BJ (cell line): ENCODE measurements at regions not wholly inside any gene's neighbourhood (a gene's known extent, or its start where the extent isn't known, plus 50 kb on each side); places are given as distances from the start of the nearest gene placed in this dataset.
"Not testable (repeated sequence)": the region's sequence is repeated elsewhere in the genome, so short reads cannot be mapped to it uniquely, and the experiment has no call there.

Source experiments
- CTCF ChIA-PET: fragments of 350-600 bp; formaldehyde crosslinking; extraction: SDS; loops from one replicate; lab custom pipeline; 2021; ENCODE audit warnings: antibody characterized with exemption, inconsistent platforms; lab: Yijun Ruan, JAX
- POLR2A ChIA-PET: fragments of 300-600 bp; sonication (Branson Sonifier 250); formaldehyde crosslinking; extraction: SDS; loops from one replicate; lab custom pipeline; 2021; ENCODE audit warnings: antibody characterized with exemption; lab: Charles Lee
- DNase-seq: peaks from one replicate; pipeline ENCODE4 v3.0.0-alpha.2; 2011; ENCODE audit warnings: low read depth
- H3K27me3 ChIP-seq: 2 replicates; pipeline ENCODE4 v1.6.0; 2011; ENCODE audit warnings: low read length; ENCODE audit not compliant: control insufficient read depth, insufficient read depth
- H3K36me3 ChIP-seq: 2 replicates; pipeline ENCODE4 v1.5.1; 2011; ENCODE audit warnings: low read length; ENCODE audit not compliant: control insufficient read depth, insufficient read depth
- H3K4me3 ChIP-seq: 2 replicates; pipeline ENCODE4 v1.5.1; 2011; ENCODE audit warnings: low read depth, mild to moderate bottlenecking, control low read depth, low read length
- TF ChIP-seq, protein P1 (sequence below): IDR thresholded peaks from 2 replicates; pipeline ENCODE4 v1.5.1; 2011; ENCODE audit warnings: low read depth, mild to moderate bottlenecking, control low read depth, inconsistent platforms, low read length, moderate library complexity; ENCODE audit not compliant: insufficient read depth

- DNase-seq = no peak
- POLR2A ChIA-PET = no interaction called here
- Histone ChIP-seq H3K4me3 (no peak overlapping the region), H3K27me3 (no peaks in the 10 kb centered on the region), H3K36me3 (no peaks in the 10 kb centered on the region)
- TF ChIP-seq, protein P1, sequence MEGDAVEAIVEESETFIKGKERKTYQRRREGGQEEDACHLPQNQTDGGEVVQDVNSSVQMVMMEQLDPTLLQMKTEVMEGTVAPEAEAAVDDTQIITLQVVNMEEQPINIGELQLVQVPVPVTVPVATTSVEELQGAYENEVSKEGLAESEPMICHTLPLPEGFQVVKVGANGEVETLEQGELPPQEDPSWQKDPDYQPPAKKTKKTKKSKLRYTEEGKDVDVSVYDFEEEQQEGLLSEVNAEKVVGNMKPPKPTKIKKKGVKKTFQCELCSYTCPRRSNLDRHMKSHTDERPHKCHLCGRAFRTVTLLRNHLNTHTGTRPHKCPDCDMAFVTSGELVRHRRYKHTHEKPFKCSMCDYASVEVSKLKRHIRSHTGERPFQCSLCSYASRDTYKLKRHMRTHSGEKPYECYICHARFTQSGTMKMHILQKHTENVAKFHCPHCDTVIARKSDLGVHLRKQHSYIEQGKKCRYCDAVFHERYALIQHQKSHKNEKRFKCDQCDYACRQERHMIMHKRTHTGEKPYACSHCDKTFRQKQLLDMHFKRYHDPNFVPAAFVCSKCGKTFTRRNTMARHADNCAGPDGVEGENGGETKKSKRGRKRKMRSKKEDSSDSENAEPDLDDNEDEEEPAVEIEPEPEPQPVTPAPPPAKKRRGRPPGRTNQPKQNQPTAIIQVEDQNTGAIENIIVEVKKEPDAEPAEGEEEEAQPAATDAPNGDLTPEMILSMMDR = no peak
- CTCF ChIA-PET = no interaction called here
Observed at GRCh38 chr3:4083225-4084015, 219.7 kb upstream of the SETMAR start.

GRCh38 chr3:4084271-4084670, 218.9 kb upstream of the SETMAR start:
- H3K27me3 ChIP-seq = no peaks in the 10 kb centered on the region
- TF ChIP-seq, protein P1 = no peak
- ChIA-PET POLR2A (no interaction called here), CTCF (no interaction called here)
- no peak for DNase-seq
- no peaks in the 10 kb centered on the region for H3K36me3 ChIP-seq
- H3K4me3 ChIP-seq = no peak overlapping the region

DNA sequence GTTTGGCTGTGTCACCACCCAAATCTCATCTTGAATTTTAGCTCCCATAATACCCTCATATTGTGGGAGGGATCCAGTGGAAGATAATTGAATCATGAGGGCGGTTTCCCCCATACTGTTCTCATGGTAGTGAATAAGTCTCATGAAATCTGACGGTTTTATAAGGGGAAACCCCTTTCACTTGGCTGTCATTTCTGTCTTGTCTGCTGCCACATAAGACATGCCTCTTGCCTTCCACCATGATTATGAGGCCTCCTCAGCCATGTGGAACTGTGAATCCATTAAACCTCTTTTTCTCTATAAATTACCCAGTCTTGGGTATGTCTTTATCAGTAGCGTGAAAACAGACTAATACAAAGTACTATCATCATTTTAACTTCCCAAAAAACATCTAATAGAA, 216.5 kb upstream of the SETMAR start:
- DNase-seq = not testable (repeated sequence)

DNA sequence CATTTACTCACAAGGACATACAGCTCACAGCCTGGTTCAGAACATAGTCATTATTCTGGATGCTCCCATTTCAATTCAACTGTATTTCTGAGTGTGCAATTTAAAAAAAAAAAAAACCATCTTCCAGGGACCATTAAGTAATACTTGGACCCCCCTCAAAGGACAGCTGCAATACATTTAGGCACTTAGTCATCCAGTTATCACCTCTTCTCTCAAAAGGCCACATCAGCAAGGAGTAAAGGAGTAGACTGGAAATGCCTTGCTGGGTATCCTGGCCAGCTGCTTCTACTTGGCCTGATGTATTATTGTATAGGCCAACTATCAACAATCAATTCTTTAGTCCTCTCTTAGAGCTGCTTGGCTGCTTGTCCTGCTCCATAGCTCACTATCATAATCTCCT, 211.4 kb upstream of the SETMAR start:
- DNase-seq = no peak
- POLR2A ChIA-PET = no interaction called here
- no peak overlapping the region for H3K4me3 ChIP-seq
- CTCF ChIA-PET = no interaction called here
- TF ChIP-seq, protein P1 = no peak
- no peaks in the 10 kb centered on the region for H3K27me3 ChIP-seq
- no peaks in the 10 kb centered on the region for H3K36me3 ChIP-seq

More for the DNA sequence above, 216.5 kb upstream of the SETMAR start:
- H3K36me3 ChIP-seq, H3K4me3 ChIP-seq, H3K27me3 ChIP-seq, CTCF ChIA-PET, POLR2A ChIA-PET: not testable (repeated sequence)

GRCh38 chr3:4097801-4098200, 205.4 kb upstream of the SETMAR start:
- Histone ChIP-seq H3K27me3 (no peaks in the 10 kb centered on the region), H3K4me3 (no peak overlapping the region), H3K36me3 (no peaks in the 10 kb centered on the region)
- CTCF ChIA-PET = no interaction called here
- TF ChIP-seq, protein P1 = no peak
- DNase-seq = no peak
- POLR2A ChIA-PET = no interaction called here

DNA sequence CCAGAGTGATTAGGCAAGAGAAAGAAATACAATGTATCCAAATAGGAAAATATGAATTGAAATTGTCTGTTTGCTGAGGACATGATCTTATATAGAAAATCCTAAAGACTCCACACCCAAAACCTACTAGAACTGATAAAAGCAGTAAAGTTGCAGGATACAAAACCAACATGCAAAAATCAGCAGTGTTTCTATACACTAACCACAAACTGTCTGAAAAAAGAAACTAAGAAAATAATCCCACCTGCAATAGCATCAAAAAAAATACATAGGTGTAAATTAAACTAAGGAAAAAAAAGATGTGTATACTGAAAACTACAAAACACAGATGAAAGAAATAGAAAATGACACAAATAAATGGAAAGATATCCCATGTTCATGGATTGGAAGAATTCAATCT, 203.6 kb upstream of the SETMAR start:
- no peak overlapping the region for H3K4me3 ChIP-seq
- ChIA-PET CTCF (no interaction called here), POLR2A (no interaction called here)
- TF ChIP-seq, protein P1 = no peak
- no peak for DNase-seq
- H3K27me3 ChIP-seq = no peaks in the 10 kb centered on the region
- H3K36me3 ChIP-seq = no peaks in the 10 kb centered on the region
